ENCODE measurements at regions not wholly inside any gene's neighbourhood (a gene's known extent, or its start where the extent isn't known, plus 50 kb on each side); places are given as distances from the start of the nearest gene placed in this dataset.
"Not testable (repeated sequence)": the region's sequence is repeated elsewhere in the genome, so short reads cannot be mapped to it uniquely, and the experiment has no call there.

DNA sequence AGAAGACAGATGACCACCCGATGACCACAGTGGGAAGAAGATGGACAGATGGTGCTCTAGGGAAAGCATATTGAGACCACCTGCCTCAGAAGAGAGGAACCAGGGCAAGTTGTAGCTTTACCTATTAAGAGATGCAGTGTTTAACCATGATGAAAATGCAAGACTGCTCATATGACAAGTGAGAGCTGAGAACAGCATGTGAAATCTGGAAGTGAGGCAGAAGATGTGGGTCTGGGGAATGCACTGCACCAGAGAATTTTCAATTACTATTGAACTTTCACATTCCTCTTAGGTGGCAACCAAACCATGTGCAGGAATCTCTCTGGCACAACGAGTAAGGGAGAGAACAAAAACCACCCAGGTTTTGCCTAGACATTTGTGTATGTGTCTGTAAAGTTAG lies 184.8 kb upstream of the CRIM1 start:
- Histone ChIP-seq H3K27me3 (replicated peaks; ENCODE audit: insufficient read depth) (no peaks in the 10 kb centered on the region), H3K4me1 (ENCODE audit: control insufficient read depth in 1 of 2, low read depth in 2 of 2) (no peaks in the 10 kb centered on the region), H3K9me3 (no peaks in the 10 kb centered on the region), H3K4me3 (no peak overlapping the region), H3K36me3 (no peaks in the 10 kb centered on the region), H3K27ac (no peak overlapping the region)
- DNase-seq (ENCODE audit: low spot score) = no peak
- no peak for ATAC-seq (ENCODE audit: insufficient number of reproducible peaks, low FRiP score, low read depth)
- TF ChIP-seq, protein P1, sequence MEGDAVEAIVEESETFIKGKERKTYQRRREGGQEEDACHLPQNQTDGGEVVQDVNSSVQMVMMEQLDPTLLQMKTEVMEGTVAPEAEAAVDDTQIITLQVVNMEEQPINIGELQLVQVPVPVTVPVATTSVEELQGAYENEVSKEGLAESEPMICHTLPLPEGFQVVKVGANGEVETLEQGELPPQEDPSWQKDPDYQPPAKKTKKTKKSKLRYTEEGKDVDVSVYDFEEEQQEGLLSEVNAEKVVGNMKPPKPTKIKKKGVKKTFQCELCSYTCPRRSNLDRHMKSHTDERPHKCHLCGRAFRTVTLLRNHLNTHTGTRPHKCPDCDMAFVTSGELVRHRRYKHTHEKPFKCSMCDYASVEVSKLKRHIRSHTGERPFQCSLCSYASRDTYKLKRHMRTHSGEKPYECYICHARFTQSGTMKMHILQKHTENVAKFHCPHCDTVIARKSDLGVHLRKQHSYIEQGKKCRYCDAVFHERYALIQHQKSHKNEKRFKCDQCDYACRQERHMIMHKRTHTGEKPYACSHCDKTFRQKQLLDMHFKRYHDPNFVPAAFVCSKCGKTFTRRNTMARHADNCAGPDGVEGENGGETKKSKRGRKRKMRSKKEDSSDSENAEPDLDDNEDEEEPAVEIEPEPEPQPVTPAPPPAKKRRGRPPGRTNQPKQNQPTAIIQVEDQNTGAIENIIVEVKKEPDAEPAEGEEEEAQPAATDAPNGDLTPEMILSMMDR (IDR thresholded peaks at IDR 0.05) = no peak

DNA sequence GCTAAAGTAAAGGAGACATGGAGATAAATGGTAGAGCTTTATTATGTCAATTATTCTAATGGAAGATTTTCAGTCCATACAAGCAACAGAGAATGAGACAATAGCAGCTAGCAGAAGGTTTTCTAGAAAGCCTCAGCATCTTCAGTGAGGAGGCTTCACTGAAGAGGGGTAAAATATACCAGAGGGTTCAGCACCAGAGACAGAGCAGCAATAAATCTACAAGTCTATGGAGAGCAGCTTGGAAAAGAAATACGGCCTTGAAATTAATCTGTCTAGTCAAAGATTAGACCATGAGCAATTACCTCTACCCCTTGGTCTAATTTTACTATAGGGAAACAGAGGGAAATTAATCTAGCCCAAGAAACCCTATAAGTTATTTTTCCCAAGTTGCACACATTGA lies 185.7 kb upstream of the CRIM1 start:
- H3K36me3 ChIP-seq = no peaks in the 10 kb centered on the region
- DNase-seq (ENCODE audit: low spot score) (no peak), ATAC-seq (ENCODE audit: insufficient number of reproducible peaks, low FRiP score, low read depth) (no peak)
- TF ChIP-seq, protein P1 (IDR thresholded peaks at IDR 0.05) = no peak
- no peaks in the 10 kb centered on the region for H3K4me1 ChIP-seq (ENCODE audit: control insufficient read depth in 1 of 2, low read depth in 2 of 2)
- no peak overlapping the region for H3K27ac ChIP-seq
- no peak overlapping the region for H3K4me3 ChIP-seq
- H3K27me3 ChIP-seq (replicated peaks; ENCODE audit: insufficient read depth) = no peaks in the 10 kb centered on the region
- no peaks in the 10 kb centered on the region for H3K9me3 ChIP-seq

DNA sequence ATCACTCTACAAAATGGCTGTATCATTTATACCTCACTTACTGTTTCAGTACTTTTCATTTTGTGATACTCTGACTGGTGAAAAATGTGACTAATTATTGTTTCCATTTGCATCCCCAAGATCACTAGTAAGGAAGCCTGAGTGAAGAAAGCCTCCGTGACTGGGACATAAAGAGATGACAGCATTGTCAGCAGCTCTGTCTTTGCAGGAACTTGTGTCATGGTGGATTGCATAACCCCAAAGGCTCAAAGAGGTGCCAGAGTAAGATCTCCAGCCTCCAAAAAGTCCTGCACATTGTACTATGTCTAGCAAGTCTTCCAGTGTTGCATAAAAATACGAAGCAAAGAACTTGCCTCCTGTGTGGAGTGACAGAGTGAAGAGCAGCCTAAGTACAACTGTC lies 187.5 kb upstream of the CRIM1 start:
- Histone ChIP-seq H3K9me3 (no peaks in the 10 kb centered on the region), H3K36me3 (no peaks in the 10 kb centered on the region), H3K4me1 (ENCODE audit: control insufficient read depth in 1 of 2, low read depth in 2 of 2) (no peaks in the 10 kb centered on the region), H3K27me3 (replicated peaks; ENCODE audit: insufficient read depth) (no peaks in the 10 kb centered on the region), H3K27ac (no peak overlapping the region), H3K4me3 (no peak overlapping the region)
- TF ChIP-seq, protein P1 (IDR thresholded peaks at IDR 0.05) = no peak
- ATAC-seq (ENCODE audit: insufficient number of reproducible peaks, low FRiP score, low read depth) = no peak
- no peak for DNase-seq (ENCODE audit: low spot score)

DNA sequence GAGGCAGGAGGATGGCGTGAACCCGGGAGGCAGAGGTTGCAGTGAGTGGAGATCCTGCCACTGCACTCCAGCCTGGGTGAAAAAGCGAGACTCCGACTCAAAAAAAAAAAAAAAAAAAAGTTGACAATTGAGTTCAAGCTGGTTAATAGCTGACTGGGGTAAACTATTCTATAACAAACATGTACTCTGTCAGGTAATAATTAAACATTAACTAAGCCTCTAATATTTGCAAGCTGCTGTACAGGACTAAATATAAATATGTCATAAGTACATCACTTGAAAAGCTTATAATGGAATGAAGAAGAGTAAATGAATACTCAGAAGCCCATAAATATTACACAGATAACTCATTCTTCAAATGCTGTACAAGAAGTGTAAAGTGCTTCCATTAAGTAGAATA lies 190.4 kb upstream of the CRIM1 start:
- no peaks in the 10 kb centered on the region for H3K9me3 ChIP-seq
- H3K27ac ChIP-seq = no peak overlapping the region
- H3K27me3 ChIP-seq (replicated peaks; ENCODE audit: insufficient read depth) = no peaks in the 10 kb centered on the region

DNA sequence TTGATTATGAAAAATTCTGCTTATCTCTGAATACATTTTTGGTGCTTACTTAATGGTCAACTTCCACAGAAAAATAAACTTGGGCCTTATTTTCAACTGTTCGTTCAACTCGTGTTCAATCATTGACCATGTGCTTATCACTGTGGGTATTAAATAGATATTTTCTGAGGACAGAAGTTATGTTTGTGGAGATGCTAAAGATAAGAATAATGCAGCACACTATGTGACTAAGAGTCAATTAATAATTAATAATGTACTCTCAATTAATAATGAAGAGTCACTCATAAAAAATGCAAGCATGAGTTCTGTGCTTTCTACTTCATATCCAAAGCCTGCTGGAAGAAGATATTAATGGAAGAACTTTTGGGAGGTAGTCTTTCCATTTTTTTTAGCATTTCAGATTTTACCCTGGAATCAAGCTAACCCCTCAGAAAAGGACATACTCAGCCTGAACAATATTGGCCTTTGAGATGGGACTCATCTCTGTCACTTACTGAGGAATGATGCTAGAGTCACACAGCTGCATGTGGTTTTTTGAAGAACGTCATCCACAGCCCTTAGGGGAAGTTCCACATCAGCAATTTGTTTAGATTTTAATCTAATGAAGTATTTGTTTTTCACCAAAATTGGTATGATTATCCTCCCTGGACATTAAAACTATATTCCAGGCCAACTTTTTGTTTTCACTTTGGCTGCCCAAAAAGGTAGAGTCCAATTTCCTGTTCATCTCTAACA lies 191.9 kb upstream of the CRIM1 start:
- Histone ChIP-seq H3K9me3 (no peaks in the 10 kb centered on the region), H3K36me3 (no peaks in the 10 kb centered on the region), H3K4me1 (ENCODE audit: control insufficient read depth in 1 of 2, low read depth in 2 of 2) (no peaks in the 10 kb centered on the region), H3K4me3 (no peak overlapping the region), H3K27me3 (replicated peaks; ENCODE audit: insufficient read depth) (no peaks in the 10 kb centered on the region), H3K27ac (no peak overlapping the region)
- no peak for DNase-seq (ENCODE audit: low spot score)
- no peak for ATAC-seq (ENCODE audit: insufficient number of reproducible peaks, low FRiP score, low read depth)
- TF ChIP-seq, protein P1 (IDR thresholded peaks at IDR 0.05) = no peak

More for the DNA sequence above, 190.4 kb upstream of the CRIM1 start:
- TF ChIP-seq, protein P1 (IDR thresholded peaks at IDR 0.05) = no peak
- no peaks in the 10 kb centered on the region for H3K4me1 ChIP-seq (ENCODE audit: control insufficient read depth in 1 of 2, low read depth in 2 of 2)
- ATAC-seq (ENCODE audit: insufficient number of reproducible peaks, low FRiP score, low read depth) (no peak), DNase-seq (ENCODE audit: low spot score) (no peak)
- no peaks in the 10 kb centered on the region for H3K36me3 ChIP-seq
- no peak overlapping the region for H3K4me3 ChIP-seq

DNA sequence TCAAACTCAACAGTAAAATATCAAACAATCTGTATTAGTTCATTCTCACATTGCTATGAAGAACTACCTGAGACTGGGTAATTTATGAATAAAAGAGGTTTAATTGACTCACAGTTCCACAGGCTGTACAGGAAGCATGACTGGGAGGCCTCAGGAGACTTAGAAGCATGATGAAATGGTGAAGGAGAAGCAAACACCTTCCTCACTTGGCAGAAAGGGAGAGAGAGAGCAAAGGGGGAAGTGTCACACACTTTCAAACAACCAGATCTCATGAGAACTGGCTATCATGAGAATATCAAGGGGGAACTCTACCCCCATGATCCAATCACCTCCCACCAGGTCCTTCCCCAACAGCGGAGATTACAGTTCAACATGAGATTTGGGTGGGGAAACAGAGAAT lies 198.5 kb upstream of the CRIM1 start:
- not testable (repeated sequence) for H3K36me3 ChIP-seq; H3K4me1 ChIP-seq (ENCODE audit: control insufficient read depth in 1 of 2, low read depth in 2 of 2); DNase-seq (ENCODE audit: low spot score); H3K27me3 ChIP-seq (replicated peaks; ENCODE audit: insufficient read depth); H3K9me3 ChIP-seq; ATAC-seq (ENCODE audit: insufficient number of reproducible peaks, low FRiP score, low read depth); H3K4me3 ChIP-seq; H3K27ac ChIP-seq
